ENCODE measurements at regions not wholly inside any gene's neighbourhood (a gene's known extent, or its start where the extent isn't known, plus 50 kb on each side); places are given as distances from the start of the nearest gene placed in this dataset.

DNA sequence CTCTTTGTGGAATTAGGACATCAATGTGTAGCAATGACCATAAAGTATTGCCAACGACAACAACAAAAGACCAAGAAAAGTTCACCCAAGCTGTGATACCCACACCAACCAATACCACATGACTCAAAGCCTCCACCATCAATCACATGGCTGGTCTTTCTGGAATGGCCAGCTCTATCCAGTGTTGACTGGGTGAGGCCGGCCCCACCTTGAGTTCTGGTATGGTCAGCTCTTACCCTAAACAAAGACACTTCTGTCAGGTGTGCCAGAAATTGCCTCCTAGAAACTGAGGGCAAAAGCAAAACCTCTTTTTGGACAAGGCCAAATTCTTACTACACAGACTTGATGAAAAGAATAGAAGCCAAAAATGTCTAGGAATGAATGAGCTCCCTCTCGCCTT, 331.5 kb downstream of the ZNF608 start:
- no peak for DNase-seq

DNA sequence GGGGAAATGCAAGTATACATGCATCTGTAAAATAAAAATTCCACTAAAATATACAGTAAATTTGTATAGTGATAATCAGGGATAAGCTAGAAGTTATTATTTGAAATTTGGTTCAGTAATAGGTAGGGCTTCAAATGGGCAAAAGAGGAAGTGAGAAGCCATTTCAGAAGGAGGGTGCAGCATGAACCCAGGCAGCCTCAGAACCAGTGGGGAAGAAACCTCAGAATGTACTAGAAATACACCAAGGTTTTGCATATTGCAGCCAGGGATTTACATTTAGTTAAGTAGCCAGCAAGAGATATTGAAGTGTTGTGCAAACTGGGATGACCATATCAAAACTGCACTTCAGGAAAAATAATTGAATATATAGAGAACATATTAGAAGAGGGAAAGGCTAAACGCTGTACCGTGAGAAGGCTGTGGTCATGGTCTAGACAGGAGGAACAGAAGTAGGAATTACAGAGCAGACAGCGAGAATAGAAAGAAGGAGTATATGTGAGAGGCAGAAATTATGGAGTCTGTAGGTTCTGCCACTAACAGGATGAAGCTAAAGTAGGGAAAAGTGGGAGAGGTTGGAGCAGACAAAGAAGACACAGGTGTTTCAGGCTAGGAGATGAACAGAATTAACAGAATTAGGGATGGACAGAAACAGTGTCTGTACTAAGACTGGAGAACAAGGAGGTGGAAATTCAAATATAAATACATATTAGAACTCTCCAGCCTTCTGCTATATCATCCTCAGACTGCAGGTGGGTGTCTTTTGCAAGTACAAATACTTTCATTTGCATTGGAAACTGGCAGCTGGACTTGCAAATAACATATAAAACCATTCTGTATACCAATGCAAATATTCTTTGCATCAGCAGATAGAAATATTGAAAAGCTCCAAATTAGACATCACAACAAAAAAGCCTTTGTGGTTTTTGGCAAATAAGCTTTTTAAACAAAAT, 335.6 kb downstream of the ZNF608 start:
- DNase-seq: no peak

DNA sequence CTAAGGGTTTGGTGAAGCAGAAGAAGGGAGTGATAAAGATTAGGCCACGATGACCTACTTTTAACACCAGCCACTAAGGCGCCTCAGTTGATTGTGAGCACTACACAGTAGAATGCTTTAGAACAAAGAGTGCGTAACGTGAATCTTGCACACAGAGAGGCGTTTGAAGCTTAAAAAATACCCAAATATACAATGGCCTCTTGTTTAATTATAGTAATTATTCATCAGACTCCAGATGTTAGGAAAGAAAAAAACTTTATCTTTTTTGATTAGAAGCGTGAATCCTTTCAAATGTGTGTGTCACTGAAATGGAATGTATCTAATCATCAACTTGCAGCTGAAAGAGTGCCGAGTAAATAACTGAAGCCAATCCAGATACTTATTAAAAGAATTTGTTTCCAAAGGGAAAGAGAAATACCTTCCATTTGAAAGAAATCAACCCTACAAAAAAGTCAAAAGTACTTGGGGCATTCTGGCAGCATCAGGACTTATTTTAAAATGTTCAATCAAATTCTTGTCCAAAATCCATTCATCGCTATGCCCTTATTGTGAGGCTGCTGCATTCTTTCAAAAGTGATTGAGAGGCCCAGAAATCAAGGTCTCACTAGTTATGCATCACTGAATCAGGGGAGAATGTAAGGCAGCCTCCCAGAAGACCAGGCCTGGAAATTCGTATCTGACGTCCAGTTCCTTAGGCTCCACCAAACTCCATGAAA, 337.5 kb downstream of the ZNF608 start:
- no peak for DNase-seq

DNA sequence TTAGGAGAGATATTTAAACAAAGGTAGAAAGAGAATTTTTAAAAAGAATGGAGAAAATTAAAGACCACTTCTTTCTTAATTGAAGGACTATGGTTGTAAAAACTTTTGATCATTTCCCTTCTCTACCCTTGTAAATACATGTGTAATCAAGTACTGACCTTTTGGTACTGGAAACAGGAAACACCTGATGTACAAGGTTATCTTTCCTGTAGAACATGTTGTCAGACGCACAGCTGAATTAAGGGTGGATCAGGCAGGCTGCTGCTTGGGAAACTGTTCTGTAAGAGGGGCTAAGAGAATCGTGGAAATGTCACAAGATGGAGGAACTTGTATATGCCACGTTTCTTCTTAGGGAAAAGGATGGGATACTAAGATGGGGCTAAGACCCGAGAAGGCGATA, 341.6 kb downstream of the ZNF608 start:
- DNase-seq: no peak

DNA sequence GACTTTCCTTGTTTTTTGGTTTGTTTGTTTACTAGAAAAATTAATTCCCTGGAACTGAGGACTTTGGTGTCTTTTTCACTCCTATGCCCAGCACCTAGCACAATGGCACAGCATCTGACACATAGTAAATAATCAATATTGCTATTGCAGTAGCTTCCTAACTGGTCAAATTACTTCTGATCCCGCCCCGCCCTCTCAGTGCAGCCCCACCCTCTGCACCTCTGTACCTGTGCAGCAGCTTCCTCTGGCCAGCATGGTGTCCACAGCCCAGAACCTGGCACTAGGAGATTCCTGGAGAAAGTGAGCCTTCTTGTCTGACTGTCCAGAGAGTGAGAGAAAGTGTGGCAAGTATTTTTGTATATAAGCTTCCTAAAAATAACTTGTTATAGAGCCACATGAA, 343.2 kb downstream of the ZNF608 start:
- no peak for DNase-seq

DNA sequence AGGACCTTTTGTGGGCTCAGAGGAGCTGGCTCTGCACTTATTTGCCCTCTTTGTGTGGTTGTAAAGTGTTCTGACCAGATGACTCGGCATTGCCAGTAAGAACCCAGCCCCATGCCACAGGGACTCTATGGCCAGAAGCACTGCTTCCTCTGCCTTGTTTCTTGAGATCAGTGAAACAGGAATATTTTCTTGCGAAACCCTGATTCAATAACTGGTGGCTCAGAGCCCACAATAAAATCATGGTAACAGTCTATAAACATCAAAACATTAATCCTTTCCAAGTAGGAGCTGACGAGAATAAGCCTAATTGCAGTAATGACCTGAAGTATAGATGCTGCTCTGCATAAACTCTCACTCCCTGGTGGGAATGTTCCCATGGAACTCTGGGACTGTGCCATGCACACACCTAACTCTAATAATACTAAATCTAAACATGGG, 344.3 kb downstream of the ZNF608 start:
- peak in 1 of 4 experiments; percentile 24 for DNase-seq

DNA sequence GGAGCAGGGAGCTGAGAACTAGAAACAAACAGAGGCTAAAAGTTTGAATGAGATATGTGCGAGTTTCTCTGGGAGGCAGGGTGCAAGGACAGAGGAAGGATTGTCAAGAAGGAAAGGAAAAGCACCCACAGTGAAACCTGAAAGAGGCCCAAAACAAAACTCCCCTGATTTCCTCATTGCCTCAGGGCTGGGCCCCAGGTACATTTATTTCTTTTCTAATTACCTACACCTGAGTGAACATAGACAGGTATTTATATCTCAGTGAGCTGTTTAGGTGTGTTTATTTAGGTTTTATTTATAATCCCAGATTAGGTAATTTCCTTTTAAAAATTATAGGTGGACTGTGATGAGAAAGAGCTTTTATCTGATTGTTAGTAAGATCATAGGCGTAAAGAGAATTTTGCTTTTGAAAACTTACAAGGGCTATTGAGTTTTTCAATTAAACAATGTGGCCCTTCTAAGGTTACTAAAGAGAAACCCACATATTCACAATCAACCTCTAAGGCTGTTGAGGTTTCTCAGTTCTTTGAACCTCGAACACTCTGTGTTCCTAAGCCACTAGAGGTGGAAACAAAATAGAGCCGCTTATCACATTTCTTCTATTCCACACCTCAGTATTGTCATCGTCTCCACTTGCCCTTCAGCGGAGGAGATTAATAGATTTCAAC, 344.8 kb downstream of the ZNF608 start:
- DNase-seq: no peak

DNA sequence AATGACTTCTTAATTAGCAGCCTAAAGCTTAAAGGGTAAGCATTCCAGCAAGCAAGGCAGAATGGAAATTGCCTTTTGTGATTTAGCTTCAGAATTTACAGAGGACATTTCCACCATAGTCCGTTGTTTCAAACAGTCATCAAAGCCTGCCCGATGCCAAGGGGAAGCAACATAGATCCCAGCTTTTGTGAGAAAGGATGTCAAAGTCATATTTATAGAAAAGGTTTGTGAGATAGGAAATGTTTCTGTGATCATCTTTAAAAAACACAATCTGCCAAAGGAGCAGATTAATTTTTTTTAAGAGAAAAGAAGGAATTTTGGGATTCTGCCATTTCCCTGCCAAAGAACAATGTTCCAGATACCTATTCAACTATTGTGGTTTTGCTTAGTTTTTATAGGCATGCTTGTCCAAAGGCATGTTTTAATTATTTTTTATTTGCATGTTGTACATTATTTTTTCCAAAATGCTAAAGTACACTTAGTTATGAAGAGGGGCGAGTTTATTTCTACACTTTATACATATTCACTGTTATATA, 346.9 kb downstream of the ZNF608 start:
- no peak for DNase-seq

DNA sequence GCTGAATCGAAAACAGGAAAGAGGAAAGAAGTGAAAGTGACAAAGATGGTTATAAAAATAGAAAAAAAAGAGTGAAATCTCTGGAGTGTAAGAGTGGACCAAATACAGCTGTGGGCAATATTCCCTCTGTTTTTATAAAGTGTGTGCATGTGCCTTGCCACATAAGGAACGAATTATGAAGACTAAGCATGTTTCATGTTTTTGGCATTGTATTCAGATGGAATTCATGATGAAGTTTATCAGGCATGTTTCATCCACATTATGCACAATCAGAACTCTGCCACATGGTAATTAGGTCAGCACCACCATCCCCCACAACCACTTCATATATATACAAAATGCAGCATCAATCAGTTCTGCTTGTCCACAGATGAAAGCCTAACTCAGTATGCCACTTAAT, 348.0 kb downstream of the ZNF608 start:
- DNase-seq: no peak

DNA sequence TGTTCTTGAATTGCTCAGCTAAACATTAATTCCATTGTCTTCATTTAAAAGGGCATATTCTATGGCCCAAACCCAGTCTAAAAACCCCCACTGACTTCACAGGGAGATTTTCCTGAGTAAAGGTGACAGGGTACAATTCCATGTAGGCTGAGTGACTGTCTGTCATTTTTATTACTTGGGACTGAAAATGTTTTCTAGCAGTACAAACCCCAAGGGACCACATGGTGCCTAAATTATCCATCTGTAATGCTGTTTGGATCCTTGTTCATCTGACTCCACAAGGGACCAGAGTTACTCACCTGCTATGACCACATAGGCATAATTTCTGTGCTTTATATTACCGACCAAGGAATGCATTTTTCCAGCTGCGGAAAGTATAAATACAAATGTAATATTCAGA, 349.1 kb downstream of the ZNF608 start:
- no peak for DNase-seq

DNA sequence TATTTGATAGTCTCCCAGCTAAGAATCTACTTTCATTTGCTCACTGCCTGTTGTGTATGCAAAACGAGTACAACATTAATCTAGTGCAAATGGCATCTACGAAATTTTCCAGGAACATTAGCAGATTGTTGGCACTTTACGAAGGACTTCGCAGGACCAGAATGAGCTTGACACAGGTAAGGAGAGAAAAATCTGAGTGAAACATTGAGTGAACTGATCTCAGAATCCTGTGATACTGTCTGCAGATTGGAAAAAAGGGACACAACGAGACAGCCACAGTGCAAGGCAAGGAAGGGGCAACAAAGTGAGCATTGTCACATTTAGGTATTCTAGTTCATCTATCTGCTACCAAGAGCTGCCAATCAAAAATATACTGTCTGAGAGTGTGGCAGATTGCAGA, 350.5 kb downstream of the ZNF608 start:
- no peak for DNase-seq

DNA sequence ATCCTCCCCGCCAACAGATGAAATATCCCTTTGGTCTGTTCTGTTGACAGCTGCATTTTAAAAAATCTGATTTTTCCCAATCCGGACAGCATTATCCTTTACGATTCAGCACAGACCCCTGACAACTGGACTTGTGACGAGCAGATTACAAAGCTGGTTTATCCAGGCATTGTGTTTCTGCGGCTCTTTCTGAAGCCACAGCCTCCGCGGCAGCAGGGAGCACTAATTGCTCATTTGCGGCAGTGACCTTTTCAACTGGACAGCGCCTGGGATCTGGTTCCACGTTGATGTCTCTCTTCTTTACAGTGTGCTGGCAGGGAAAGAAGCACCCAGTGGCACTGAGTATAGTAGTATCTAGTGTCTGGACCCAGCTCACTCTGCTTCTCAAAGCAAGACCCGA, 351.2 kb downstream of the ZNF608 start:
- DNase-seq: no peak

DNA sequence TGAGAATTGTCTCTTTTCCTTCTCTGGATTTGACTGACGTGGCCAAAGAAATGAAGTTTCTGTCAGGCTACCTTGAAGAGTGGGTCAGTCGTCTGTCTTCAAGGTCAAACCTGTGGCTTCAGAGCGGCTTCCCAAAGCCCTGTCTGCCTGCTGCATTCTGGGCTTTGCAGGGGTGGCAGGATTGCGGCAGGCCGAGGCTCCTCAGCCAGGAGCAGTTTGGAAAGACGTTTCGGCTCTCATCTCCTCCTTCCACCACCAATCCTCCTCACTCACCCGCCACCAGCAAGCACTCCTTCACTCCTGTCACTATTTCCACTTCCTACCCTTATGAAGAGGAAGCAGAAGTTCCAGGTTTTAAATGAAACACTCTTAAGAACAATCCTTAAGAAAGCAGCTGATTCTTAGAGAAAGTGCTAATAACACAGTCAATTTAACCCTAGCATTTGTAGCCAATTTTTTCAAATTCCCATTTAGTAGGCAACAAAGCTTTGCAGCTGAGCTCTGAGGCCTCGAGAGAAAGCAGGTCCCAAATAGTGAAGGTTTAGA, 351.7 kb downstream of the ZNF608 start:
- DNase-seq: no peak

DNA sequence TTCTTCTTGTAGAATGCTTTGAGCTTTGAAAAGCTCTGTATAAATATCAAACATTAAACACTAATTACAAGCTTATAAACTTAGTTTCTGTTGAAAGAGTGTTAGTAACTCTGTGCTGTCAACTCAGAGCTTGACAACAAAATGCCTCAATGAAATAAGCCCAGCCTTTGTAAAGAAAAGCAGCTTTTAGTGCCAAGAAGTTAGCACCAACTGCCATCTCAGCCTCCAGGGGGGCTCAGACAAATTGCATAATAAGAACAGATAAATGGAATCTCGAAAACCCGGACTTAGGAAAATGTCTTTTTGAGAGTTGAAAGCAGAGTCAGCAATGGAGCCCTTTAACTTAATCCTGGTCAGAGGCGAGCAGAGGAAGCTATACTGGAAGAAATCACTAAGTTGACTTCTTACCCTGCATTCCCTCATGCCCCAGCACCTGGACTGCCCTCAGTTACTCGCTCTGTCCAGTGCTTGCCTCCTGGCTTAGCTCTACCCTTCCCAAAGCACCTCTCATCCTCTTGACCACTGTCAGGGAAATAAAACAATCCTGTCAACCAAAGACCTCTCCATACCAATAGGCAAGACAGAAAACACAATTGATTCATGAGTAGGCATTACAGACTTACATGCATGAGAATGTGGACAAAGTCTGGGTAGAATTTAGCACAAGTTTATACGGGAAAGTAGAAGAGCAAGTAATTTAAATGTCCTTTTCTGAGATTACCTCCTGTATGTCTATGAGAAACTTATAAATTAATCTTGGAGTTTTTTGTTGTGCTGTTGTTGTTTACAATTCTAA, 352.7 kb downstream of the ZNF608 start:
- no peak for DNase-seq

DNA sequence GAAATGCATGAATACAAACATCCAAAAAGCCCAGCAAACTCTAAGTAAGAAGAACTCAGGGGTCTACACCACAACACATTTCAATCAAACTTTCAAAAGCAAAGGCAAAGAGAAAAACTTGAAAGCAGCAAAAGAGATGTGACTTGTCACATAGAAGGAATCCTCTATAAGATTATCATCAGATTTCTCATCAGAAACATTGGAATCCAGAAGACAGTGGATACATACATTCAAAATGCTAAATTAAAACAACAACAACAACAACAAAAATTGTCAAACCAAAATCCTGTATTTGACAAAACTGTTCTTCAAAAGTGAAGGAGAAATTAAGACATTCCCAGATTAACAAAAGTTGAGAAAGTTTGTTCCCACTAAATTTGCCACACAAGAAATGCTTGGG, 362.7 kb downstream of the ZNF608 start:
- DNase-seq: no peak

DNA sequence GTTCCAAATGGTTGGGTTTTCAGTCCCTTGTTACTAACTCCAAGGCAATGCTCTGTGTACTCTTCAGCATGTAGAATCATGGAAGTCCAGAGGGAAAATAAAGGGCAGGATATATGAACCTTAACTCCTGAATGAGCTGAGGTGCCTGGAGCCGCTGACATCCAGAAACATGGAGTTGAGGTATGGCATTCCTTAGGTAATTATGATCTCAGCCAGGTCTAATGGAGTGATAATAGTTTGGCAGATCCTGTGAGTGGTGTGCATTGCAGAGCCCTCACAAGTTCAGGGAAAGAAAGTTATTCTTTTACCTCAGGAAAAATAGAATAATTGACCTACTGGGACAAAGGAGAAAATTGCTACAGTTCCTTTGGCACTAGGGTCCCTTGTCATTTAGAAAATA, 369.1 kb downstream of the ZNF608 start:
- no peak for DNase-seq

DNA sequence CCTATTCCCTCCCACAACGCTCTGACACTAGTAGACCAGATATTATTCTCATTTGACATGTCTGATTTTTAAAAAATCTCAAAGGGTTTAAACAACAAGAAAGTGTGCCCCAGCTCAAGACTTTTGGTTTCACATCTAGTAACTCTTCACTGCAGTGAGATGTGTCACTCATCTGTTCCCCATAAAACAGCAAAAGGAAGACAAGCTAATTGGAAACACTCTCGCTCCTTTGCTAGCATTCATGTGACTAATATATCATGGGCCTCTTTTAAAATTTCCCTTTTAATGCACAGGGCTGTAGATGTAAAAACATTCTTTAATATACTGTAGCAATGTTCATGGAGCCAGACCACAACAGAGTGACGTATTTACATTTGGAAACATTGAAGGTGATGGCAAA, 372.6 kb downstream of the ZNF608 start:
- no peak for DNase-seq

DNA sequence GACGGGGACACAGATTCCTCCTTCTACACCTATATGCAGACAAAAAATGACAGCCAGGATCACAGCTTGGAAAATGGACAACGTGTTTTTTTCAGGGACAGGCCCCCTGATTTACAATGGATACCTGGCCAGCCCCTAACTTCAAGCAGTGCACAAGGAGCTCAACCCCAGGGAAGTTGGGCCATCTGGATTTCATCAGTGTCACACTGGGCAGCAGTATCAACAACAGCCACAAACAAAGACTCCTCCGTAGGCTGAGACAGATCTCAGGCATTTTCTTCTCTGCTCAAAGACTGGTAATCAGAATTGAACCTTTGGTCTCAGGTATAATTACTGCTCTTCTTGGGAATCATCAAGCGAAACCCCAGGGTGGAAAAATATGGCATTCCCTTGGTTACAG, 374.0 kb downstream of the ZNF608 start:
- DNase-seq: no peak

DNA sequence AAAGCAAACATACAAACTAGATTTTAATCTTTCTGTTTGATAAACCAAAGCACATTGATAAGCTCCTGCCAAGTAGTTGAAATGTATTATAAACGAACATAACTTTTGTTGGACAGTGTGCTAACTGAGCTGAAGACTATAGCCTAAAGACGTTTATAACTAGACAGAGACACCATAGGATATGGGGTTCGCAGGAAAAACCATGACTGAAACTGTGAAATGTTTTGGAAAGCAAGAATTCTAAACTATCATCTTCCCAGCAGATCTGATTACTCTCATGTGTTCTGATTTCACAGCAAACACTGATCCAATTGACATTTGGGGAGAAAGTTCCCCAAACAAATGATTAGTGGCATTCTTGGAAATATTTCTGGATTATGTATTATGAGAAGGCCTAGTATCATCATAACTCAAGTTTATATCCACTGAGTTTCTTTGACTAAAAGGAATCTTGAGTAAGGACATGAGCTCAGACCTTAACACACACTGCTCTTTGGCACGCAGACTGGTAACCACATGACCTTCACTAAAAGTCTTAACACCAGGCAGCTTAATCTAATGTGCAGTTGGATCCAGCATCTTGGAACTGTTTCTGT, 375.2 kb downstream of the ZNF608 start:
- DNase-seq: no peak

DNA sequence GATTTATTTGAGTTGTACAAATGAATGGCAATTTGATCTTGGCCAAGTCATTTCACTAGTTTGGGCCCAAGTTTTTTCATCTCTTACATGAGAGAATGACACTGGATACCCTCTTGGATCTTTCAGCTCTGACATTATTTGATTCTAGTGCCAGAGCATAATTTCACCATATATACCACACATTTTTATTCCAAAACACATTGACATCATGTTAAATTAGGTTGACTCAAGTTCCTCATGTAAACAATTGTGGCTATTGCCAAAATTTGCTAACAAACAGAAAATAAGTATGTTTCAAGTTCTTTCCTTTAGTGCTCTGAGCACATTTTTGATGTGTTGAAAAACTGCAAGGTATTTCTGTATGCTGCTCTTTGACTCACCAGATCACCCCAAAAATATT, 375.8 kb downstream of the ZNF608 start:
- DNase-seq: no peak

DNA sequence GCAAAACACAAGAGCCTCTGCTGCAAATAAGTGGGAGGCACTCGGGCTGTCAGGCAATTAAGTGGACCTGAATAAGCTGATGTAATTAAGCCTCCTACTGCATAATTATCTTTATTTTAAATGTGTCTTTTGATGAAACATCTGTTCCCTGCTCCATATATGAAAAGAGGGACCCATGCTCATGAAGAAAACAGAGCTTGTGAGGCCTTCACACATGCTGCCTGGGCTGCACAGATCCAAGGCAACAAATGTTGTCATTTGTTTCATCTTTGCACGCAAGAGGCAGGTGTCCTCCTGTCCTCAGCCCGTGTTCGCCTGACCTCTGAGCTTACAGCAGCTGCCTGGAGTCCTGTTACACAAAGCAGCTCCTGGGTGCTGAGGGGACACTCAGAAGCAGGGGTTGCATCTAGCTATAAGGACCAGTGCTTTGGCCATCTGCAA, 381.1 kb downstream of the ZNF608 start:
- DNase-seq: no peak

DNA sequence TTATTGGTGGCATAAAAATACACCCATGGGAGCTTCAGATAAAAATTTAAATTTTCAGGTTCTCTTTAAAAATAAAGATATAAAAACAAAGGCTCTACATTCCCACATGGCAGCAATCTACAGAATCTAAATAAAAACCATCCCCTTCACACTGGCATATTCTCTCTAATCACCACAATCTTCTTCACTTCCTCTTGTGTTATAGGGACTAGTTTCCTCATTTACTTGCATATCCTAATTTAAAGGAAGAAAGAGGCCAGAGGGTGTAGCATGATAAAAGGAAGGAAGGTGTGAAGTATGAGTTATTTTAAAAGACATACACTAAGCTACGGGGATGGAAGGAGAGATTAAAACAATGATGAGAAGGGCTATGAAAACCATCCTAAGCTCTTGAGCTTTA, 390.5 kb downstream of the ZNF608 start:
- DNase-seq: peak in 2 of 4 experiments; percentile 1 to 15

All from suppressor macrophage (primary cell).